ENCODE measurements at regions not wholly inside any gene's neighbourhood (a gene's known extent, or its start where the extent isn't known, plus 50 kb on each side); places are given as distances from the start of the nearest gene placed in this dataset.
A peak's percentile ranks its signal among the peaks of the same experiment; 100 is the strongest.

DNA sequence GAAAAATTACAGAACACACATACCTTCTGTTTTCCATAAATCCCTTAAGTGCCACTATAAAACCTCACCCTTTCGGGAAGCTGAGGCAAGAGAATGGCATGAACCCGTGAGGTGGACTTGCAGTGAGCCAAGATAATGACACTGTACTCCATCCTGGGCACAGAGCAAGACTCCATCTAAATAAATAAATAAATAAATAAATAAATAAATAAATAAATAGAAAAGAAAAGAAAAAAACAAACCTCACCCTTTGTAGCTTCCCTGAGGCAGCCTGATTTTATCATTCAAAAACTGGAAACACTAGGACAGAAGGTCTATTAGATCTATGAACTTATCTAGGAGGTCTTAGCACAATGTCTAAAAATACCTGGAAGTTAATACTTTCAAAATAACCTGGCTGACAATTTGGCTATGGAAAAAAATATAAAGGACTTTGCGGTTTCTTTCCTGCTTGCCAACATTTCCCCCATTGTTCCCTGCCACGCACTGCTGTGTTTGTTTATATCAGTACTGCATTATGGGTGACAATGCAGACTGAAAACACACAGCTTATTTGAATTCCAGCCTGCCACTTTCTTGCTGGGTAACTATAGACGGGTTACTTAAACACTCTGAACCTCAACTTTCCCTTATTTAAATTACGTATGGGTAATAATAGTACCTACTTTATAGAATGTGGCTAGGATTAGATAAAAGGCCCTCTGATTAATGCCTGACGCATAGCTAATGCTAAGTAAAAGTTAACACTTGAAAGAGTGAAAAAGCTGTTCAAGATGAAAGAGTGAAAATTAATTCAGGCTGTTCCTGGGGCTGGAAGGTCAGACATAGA lies 313.0 kb downstream of the RDH14 start:
- peaks cover 5 to 9% of the 10 kb centered on the region in 2 donors for H3K4me1 ChIP-seq (replicated peaks in 1 of 2)
- no peak overlapping the region for H3K27ac ChIP-seq
- in situ Hi-C loops (cut with MboI; ENCODE audit: low pct_unique_long_range_greater_than_20kb in 2 of 9, low sequenced_read_pairs in 9 of 9, unreplicated experiment in 9 of 9), result no loop called here

DNA sequence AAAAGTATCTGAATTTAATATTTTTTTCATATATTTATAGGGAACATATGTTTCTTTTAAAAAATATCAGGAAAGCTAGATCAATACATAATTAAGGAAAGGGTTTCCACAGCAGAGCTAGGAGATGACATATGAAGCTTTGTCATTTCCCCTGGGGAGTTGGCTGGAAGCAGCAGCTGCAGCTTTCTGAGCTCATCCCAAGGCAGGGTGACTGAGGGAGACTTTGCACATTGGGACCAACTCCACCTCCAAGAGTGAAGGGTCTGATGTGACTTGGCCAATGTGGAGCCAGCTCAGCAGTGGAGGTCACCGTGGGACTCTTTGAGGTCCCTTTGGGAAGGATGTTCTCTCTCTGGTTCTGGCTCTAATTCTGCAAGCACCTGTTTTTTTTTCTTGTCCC lies 315.1 kb downstream of the RDH14 start:
- H3K4me3 ChIP-seq, result no peak overlapping the region
- no peak overlapping the region for H3K27ac ChIP-seq
- H3K4me1 ChIP-seq (replicated peaks in 1 of 2), result peaks cover 5 to 9% of the 10 kb centered on the region in 2 donors
- WGBS, 10 experiments, result 33 to 100% (median 67%) methylated on average over 1 of the region's 1 CpG; no CpG with 5 or more reads in 7 of the 10 experiments
- ATAC-seq (replicated peaks in 6 of 8), result peak in 6 of 8 experiments; percentile 29 to 81 (median 68)
- in situ Hi-C loops (cut with MboI; ENCODE audit: low pct_unique_long_range_greater_than_20kb in 2 of 9, low sequenced_read_pairs in 9 of 9, unreplicated experiment in 9 of 9), result no loop called here

More for the DNA sequence above, 313.0 kb downstream of the RDH14 start:
- ATAC-seq (replicated peaks in 6 of 8), result no peak
- H3K4me3 ChIP-seq, result no peak overlapping the region
- WGBS, 10 experiments, result 48 to 86% (median 65%) methylated on average over 3 to 7 of the region's 7 CpGs

DNA sequence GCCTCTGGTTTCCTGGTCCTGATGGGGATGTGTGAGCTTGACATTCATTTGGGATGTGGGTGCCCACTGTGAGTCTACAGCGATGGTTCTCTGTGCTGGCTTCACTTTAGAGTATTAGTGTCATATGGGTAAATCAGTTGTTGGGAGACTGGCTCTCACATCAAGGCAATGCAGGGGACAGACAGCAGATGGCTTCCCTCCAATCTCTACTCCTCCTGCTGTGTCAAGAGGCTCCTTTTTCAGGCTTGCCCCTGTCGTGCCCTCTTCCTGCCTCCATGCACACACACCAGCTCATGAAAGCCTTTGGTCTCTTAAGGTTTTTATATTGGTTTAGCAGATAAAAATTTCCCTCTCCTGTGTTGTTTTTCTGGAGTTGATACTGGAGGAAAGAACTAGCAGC lies 315.6 kb downstream of the RDH14 start:
- ATAC-seq (replicated peaks in 6 of 8), result no peak
- WGBS, 10 experiments, result 0 to 92% (median 50%) methylated on average over 1 to 2 of the region's 2 CpGs; no CpG with 5 or more reads in 3 of the 10 experiments
- in situ Hi-C loops (cut with MboI; ENCODE audit: low pct_unique_long_range_greater_than_20kb in 2 of 9, low sequenced_read_pairs in 9 of 9, unreplicated experiment in 9 of 9), result no loop called here

DNA sequence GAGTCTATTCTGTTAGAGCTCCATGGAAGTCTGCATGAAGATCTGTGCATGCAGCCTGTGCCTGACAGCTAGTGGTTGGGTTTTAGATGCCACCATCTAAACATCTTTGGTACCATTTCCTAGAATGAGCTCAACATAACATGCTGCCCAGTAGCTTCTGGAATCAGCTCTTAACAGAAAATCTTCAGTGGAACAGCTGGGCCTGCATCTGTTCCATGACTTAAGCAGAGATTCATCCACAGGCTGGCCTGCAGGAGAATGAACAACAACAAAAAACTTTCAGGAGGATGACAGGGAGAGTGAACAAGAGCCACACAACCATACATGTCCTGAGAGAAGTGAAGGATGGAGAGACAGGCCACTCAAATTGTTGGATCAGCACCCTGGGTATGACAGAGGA lies 316.6 kb downstream of the RDH14 start:
- H3K4me1 ChIP-seq (replicated peaks in 1 of 2), result peaks cover 5 to 9% of the 10 kb centered on the region in 2 donors
- no peak overlapping the region for H3K4me3 ChIP-seq
- no peak for ATAC-seq (replicated peaks in 6 of 8)
- H3K27ac ChIP-seq, result no peak overlapping the region
- in situ Hi-C loops (cut with MboI; ENCODE audit: low pct_unique_long_range_greater_than_20kb in 2 of 9, low sequenced_read_pairs in 9 of 9, unreplicated experiment in 9 of 9), result no loop called here

More for the DNA sequence above, 315.6 kb downstream of the RDH14 start:
- peak overlapping the region; percentile 11 to 26 for H3K27ac ChIP-seq
- no peak overlapping the region for H3K4me3 ChIP-seq
- peaks cover 5 to 9% of the 10 kb centered on the region in 2 donors for H3K4me1 ChIP-seq (replicated peaks in 1 of 2)

DNA sequence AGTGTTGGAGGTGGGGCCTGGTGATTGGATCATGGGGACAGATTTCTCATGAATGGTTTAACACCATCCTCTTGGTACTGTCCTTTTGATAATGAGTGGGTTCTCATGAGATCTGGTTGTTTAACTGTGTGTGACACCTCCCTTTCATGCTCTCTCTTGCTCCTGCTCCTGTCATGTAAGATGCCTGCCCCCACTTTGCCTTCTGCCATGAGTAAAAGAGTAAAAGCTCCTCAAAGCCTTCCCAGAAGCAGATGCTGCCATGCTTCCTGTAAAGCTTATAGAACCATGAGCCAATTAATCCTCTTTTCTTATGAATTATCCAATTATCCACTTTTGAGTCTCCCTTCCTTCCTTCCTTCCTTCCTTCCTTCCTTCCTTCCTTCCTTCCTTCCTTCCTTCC lies 317.7 kb downstream of the RDH14 start:
- ATAC-seq (replicated peaks in 6 of 8), result no peak
- Histone ChIP-seq H3K27ac (no peak overlapping the region), H3K4me3 (no peak overlapping the region), H3K4me1 (replicated peaks in 1 of 2) (peaks cover 5 to 9% of the 10 kb centered on the region in 2 donors)
- in situ Hi-C loops (cut with MboI; ENCODE audit: low pct_unique_long_range_greater_than_20kb in 2 of 9, low sequenced_read_pairs in 9 of 9, unreplicated experiment in 9 of 9), result no loop called here

DNA sequence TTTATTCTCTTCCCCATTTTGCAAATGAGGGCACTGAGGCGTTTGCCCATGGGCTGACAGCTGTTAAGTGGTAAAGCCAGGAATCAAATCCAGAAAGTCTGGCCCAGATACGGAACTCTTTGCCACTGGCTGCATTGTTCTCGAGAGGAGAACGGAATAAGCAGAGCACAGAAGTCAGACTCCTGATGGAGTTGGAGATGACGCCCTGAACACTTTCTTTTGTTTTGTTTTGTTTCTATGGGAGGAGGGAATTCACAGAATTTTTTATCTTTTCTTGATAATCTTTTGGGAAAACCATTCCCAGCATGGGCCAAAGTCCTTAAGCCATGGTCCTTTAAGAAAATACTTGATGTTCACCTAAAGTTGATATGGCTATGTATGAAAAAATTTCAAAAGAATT lies 322.2 kb downstream of the RDH14 start:
- Histone ChIP-seq H3K4me1 (replicated peaks in 1 of 2) (no peaks in the 10 kb centered on the region), H3K27ac (no peak overlapping the region), H3K4me3 (no peak overlapping the region)
- in situ Hi-C loops (cut with MboI; ENCODE audit: low pct_unique_long_range_greater_than_20kb in 2 of 9, low sequenced_read_pairs in 9 of 9, unreplicated experiment in 9 of 9), result no loop called here
- WGBS, 10 experiments, result 0 to 86% (median 62%) methylated on average over 2 to 5 of the region's 5 CpGs; no CpG with 5 or more reads in 1 of the 10 experiments
- ATAC-seq (replicated peaks in 6 of 8), result peak in 1 of 8 experiments; percentile 71

DNA sequence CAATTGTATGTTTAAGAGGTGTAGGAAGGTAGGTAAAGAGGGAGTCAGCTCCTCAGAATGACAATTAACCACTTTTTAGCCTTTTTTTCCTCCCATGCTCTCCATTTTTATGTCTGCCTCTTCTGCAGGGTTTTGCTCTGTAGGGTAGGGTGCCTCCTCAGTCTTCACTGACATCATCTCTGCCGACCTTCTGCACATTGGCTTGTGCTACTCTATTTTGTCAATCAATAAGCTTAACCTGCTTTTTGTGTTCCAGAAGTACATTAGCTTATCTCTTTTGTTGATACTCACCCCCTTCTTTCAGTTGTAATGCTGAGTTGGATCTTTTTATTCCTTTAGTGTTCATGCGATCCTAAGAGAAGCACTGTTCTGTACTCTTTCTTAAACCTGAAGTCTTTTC lies 323.2 kb downstream of the RDH14 start:
- in situ Hi-C loops (cut with MboI; ENCODE audit: low pct_unique_long_range_greater_than_20kb in 2 of 9, low sequenced_read_pairs in 9 of 9, unreplicated experiment in 9 of 9), result no loop called here
- ATAC-seq (replicated peaks in 6 of 8), result no peak
- Histone ChIP-seq H3K4me1 (replicated peaks in 1 of 2) (no peaks in the 10 kb centered on the region), H3K4me3 (no peak overlapping the region), H3K27ac (no peak overlapping the region)
- 0 to 100% (median 81%) methylated on average over 1 to 2 of the region's 2 CpGs; no CpG with 5 or more reads in 1 of the 10 experiments for WGBS, 10 experiments

DNA sequence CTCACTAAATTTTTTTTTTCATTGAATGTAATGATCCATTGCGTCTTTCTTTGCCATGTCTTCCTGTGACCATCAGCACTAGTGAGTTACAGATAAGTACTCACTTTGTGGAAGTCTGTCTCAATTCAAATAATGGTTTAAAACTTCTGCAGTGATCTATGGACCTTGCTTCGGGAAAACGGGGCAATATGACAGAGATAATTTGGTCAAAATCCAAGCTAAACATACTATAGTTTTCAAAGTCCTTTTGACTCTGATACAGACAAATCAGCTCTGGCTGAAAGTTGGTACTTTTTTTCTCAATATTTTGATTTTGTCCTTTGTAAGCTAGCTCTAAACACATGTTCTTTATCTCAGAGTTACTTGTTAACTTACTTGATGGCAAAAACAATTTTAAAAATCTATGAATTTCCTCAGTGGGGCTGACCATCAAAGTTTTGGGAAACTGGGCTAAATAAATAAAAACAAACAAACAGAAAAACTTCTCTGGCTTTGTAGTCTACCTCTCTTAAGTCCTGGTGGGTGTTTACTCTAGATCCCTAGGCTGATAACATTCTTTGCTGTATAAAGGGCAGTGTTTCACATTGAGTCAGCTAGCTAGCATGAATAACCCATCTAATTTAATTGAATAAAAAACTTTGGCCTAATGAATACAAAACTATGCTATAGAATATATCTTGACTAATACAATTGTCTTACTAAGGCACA lies 327.6 kb downstream of the RDH14 start:
- Histone ChIP-seq H3K4me1 (replicated peaks in 1 of 2) (no peaks in the 10 kb centered on the region), H3K4me3 (no peak overlapping the region), H3K27ac (no peak overlapping the region)
- peak in 1 of 8 experiments; percentile 68 for ATAC-seq (replicated peaks in 6 of 8)
- in situ Hi-C loops (cut with MboI; ENCODE audit: low pct_unique_long_range_greater_than_20kb in 2 of 9, low sequenced_read_pairs in 9 of 9, unreplicated experiment in 9 of 9), result no loop called here
- 17 to 100% (median 80%) methylated on average over 1 to 3 of the region's 3 CpGs; no CpG with 5 or more reads in 2 of the 10 experiments for WGBS, 10 experiments

DNA sequence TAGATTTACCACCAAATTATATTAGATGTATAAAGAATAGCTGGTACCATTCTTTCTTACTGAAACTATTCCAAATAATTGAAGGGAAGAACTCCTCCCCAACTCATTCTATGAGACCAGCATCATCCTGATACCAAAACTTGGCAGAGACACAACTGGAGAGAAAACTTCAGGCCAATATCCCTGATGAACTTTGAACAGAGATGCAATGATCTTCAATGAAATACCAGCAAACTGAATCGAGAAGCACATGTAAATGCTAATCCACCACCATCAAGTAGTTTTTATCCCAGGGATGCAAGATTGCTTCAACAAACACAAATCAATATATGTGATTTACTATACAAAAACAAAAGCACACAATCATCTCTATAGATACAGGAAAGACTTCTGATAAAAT lies 329.8 kb downstream of the RDH14 start:
- no peak overlapping the region for H3K4me3 ChIP-seq
- 14 to 100% (median 82%) methylated on average over 1 of the region's 1 CpG; no CpG with 5 or more reads in 5 of the 10 experiments for WGBS, 10 experiments
- no peak for ATAC-seq (replicated peaks in 6 of 8)

GRCh38 chr2:18219676-18220075 lies 340.8 kb downstream of the RDH14 start:
- WGBS, 10 experiments, result 0% methylated on average over 1 of the region's 1 CpG; no CpG with 5 or more reads in 5 of the 10 experiments
- in situ Hi-C loops (cut with MboI; ENCODE audit: low pct_unique_long_range_greater_than_20kb in 2 of 9, low sequenced_read_pairs in 9 of 9, unreplicated experiment in 9 of 9), result no loop called here
- no peak for ATAC-seq (replicated peaks in 6 of 8)
- Histone ChIP-seq H3K27ac (no peak overlapping the region), H3K4me1 (replicated peaks in 1 of 2) (no peaks in the 10 kb centered on the region), H3K4me3 (no peak overlapping the region)

More for the DNA sequence above, 329.8 kb downstream of the RDH14 start:
- in situ Hi-C loops (cut with MboI; ENCODE audit: low pct_unique_long_range_greater_than_20kb in 2 of 9, low sequenced_read_pairs in 9 of 9, unreplicated experiment in 9 of 9), result no loop called here
- Histone ChIP-seq H3K4me1 (replicated peaks in 1 of 2) (no peaks in the 10 kb centered on the region), H3K27ac (no peak overlapping the region)

GRCh38 chr2:18218160-18218933 lies 339.9 kb downstream of the KCNS3 start:
- no peak overlapping the region for H3K4me3 ChIP-seq
- no peak overlapping the region for H3K27ac ChIP-seq
- no peaks in the 10 kb centered on the region for H3K4me1 ChIP-seq (replicated peaks in 1 of 2)
- in situ Hi-C loops (cut with MboI; ENCODE audit: low pct_unique_long_range_greater_than_20kb in 2 of 9, low sequenced_read_pairs in 9 of 9, unreplicated experiment in 9 of 9), result no loop called here
- ATAC-seq (replicated peaks in 6 of 8), result no peak
- WGBS, 10 experiments, result 31 to 90% (median 65%) methylated on average over 2 to 7 of the region's 7 CpGs

DNA sequence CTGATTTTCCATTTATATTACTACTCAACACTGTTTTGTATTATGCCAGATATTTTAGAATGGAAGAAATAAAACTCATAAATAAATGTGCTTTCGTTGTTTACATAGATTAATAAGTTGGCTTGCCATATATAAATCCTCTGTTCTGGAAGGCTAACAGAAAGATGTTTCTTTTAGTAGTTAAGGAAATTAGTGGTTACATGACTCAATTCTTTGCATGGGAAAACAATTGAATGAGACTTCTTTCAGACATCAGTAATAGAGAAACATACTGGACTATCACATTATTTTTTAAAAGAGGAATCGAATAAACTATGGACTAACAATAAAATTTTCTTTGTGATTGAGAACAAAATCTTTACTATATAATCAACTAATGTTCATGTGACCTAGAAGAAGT lies 336.5 kb downstream of the KCNS3 start:
- in situ Hi-C loops (cut with MboI; ENCODE audit: low pct_unique_long_range_greater_than_20kb in 2 of 9, low sequenced_read_pairs in 9 of 9, unreplicated experiment in 9 of 9), result no loop called here
- WGBS, 10 experiments, result 19 to 94% (median 65%) methylated on average over 1 to 2 of the region's 2 CpGs
- no peak for ATAC-seq (replicated peaks in 6 of 8)
- no peaks in the 10 kb centered on the region for H3K4me1 ChIP-seq (replicated peaks in 1 of 2)
- H3K4me3 ChIP-seq, result no peak overlapping the region
- no peak overlapping the region for H3K27ac ChIP-seq

DNA sequence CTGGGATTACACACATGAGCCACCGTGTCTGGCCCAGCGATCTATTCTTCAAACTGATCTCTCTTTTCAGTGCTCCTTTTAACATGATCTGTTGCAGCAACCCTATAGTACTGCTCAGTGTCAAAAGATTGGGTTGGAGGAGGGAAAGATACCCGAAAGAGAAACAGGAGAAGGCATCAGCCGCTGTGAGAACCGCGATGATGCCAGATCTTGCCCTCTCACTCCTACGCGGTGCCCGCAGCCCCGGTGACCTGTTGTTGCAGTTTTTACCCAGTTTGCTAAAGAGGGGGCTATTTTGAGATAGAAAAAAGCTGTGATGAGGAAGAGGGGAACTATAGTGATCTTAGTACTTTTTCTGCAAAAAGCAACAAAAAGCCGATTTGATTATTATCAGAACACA lies 335.5 kb downstream of the KCNS3 start:
- Histone ChIP-seq H3K4me3 (no peak overlapping the region), H3K4me1 (replicated peaks in 1 of 2) (no peaks in the 10 kb centered on the region), H3K27ac (no peak overlapping the region)
- in situ Hi-C loops (cut with MboI; ENCODE audit: low pct_unique_long_range_greater_than_20kb in 2 of 9, low sequenced_read_pairs in 9 of 9, unreplicated experiment in 9 of 9), result no loop called here
- WGBS, 10 experiments, result 0 to 100% (median 84%) methylated on average over 1 to 11 of the region's 11 CpGs
- no peak for ATAC-seq (replicated peaks in 6 of 8)
